GM23248 (cell line): ENCODE measurements at regions not wholly inside any gene's neighbourhood (a gene's known extent, or its start where the extent isn't known, plus 50 kb on each side); places are given as distances from the start of the nearest gene placed in this dataset.

ENCODE experiments used
- DNase-seq: peaks from one replicate; pipeline ENCODE4 v3.0.0-alpha.2; 2015
- H2AFZ ChIP-seq: fragments of 200-600 bp; sonication (generic); 2 replicates; pipeline ENCODE4 v1.6.1; 2016; ENCODE audit warnings: antibody characterized with exemption
- H3F3A ChIP-seq: fragments of 200-600 bp; sonication (generic); 2 replicates; pipeline ENCODE4 v1.6.1; 2016; ENCODE audit warnings: mild to moderate bottlenecking, antibody characterized with exemption, mixed run types; ENCODE audit not compliant: insufficient read depth
- H3K27ac ChIP-seq: fragments of 200-600 bp; sonication (generic); 2 replicates; pipeline ENCODE4 v1.5.1; 2016; ENCODE audit warnings: mild to moderate bottlenecking
- H3K27me3 ChIP-seq: fragments of 200-600 bp; sonication (generic); replicated peaks from 2 replicates; pipeline ENCODE4 v1.6.1; 2016; ENCODE audit warnings: mild to moderate bottlenecking; ENCODE audit not compliant: insufficient read depth
- H3K36me3 ChIP-seq: fragments of 200-600 bp; sonication (generic); 2 replicates; pipeline ENCODE4 v1.6.1; 2016; ENCODE audit warnings: low read depth, mild to moderate bottlenecking
- H3K4me1 ChIP-seq: fragments of 200-600 bp; sonication (generic); 2 replicates; pipeline ENCODE4 v1.6.1; 2016; ENCODE audit warnings: mild to moderate bottlenecking; ENCODE audit not compliant: insufficient read depth
- H3K4me2 ChIP-seq: fragments of 200-600 bp; sonication (generic); one replicate; pipeline ENCODE4 v1.6.1; 2016; ENCODE audit warnings: mild to moderate bottlenecking; ENCODE audit not compliant: unreplicated experiment
- H3K4me3 ChIP-seq: fragments of 200-600 bp; sonication (generic); 2 replicates; pipeline ENCODE4 v1.5.1; 2016; ENCODE audit warnings: mild to moderate bottlenecking
- H3K79me2 ChIP-seq: fragments of 200-600 bp; sonication (generic); 2 replicates; pipeline ENCODE4 v1.6.1; 2016; ENCODE audit warnings: mild to moderate bottlenecking; ENCODE audit not compliant: insufficient read depth
- H3K9ac ChIP-seq: fragments of 200-600 bp; sonication (generic); 2 replicates; pipeline ENCODE4 v1.6.1; 2016; ENCODE audit warnings: mild to moderate bottlenecking
- H3K9me2 ChIP-seq: fragments of 200-600 bp; sonication (generic); 2 replicates; pipeline ENCODE4 v1.6.1; 2016; ENCODE audit warnings: mixed run types, mild to moderate bottlenecking, moderate library complexity; ENCODE audit not compliant: insufficient read depth
- H3K9me3 ChIP-seq: fragments of 200-600 bp; sonication (generic); one replicate; pipeline ENCODE4 v1.6.1; 2017; ENCODE audit warnings: low read depth
- H4K20me1 ChIP-seq: fragments of 200-600 bp; sonication (generic); 2 replicates; pipeline ENCODE4 v1.6.0; 2016; ENCODE audit not compliant: insufficient read depth
- EZH2 ChIP-seq: fragments of 200-600 bp; sonication (generic); IDR thresholded peaks from 2 replicates; pipeline ENCODE4 v1.6.1; 2018; ENCODE audit warnings: antibody characterized with exemption, mild to moderate bottlenecking; ENCODE audit not compliant: insufficient read depth, poor library complexity, severe bottlenecking
- EZH2phosphoT487 ChIP-seq: fragments of 200-600 bp; sonication (generic); IDR thresholded peaks from 2 replicates; pipeline ENCODE4 v1.6.1; 2018; ENCODE audit warnings: antibody characterized with exemption, moderate library complexity, mild to moderate bottlenecking, low read depth; ENCODE audit not compliant: insufficient read depth
- WGBS, 2 experiments: methylation state at CpG; one replicate each; pipeline ENCODE4 v1.1.6; 2015 to 2017; ENCODE audit warnings: low lambda C conversion rate in 2 of 2, low coverage in 1 of 2; ENCODE audit errors: missing lambda C conversion rate in 2 of 2; 5-methylcytosine and 5-hydroxymethylcytosine counted together
- in situ Hi-C: fragments of 300-500 bp; cut with MboI; formaldehyde crosslinking; loops from 2 replicates; pipeline ENCODE4 v1.15.0; 2020

DNA sequence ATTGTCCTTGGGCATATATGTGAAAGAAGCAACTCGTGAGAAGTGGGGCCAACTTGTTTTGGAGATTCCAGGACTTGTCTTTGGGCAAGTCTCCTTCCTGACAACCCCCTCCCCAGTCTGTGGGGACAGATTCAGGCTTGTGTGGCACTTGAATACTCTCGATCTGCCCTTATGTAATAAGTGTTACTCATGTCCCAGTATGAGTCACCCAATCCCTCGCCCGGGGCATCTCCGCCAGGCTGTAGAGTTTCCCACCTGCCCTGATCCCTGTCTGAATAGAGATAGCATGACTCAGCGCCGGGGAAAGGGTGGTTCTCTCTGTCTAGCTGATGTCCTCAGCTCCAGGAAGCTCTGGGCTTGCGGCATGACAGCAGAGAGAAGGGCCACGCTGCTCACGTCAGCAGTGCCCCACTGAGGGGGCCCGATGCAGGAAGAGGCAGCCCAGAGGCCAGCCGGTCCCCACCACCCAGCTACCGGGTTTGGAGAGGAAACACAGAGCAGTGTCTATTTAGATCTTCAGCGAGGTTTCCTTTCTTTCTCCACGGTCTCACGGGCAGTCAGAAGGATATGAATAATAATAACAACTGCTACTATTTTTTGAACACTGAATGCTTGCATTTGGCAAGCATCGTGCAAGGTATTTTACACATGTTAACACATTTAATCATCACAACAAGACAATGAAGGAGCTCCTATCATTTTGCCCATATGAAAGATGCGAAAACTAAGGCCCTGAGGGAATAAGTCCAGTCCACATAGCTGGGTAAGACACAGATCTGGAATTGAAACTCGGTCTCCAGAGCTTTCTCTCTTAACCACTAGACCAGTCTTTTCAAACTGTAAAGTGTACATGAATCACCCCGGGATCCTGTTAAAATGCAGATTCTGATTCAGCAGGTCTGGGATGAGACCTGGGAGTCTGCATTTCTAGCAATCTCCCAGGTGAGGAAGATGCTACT, 426.7 kb upstream of the MAF start:
- Histone ChIP-seq H3K27ac (peak overlapping the region; percentile 1; the same call in 1 of the 2 replicates), H3K9me2 (no peaks in the 10 kb centered on the region; the same call in 1 of the 2 replicates), H3K36me3 (no peaks in the 10 kb centered on the region), H3K9me3 (no peaks in the 10 kb centered on the region), H3K9ac (no peak overlapping the region), H3K27me3 (no peaks in the 10 kb centered on the region), H3K79me2 (no peaks in the 10 kb centered on the region), H2AFZ (peak overlapping the region; percentile 53), H3K4me2 (no peak overlapping the region), H3F3A (peaks cover 16% of the 10 kb centered on the region; the same call in 1 of the 2 replicates), H3K4me3 (no peak overlapping the region), H3K4me1 (peaks cover 16% of the 10 kb centered on the region), H4K20me1 (no peaks in the 10 kb centered on the region)
- DNase-seq, result peak; percentile 88
- in situ Hi-C loops, result no loop called here
- TF ChIP-seq EZH2 (no peak), EZH2phosphoT487 (no peak)
- 50 to 56% methylated on average over 20 of the region's 20 CpGs for WGBS, 2 experiments

DNA sequence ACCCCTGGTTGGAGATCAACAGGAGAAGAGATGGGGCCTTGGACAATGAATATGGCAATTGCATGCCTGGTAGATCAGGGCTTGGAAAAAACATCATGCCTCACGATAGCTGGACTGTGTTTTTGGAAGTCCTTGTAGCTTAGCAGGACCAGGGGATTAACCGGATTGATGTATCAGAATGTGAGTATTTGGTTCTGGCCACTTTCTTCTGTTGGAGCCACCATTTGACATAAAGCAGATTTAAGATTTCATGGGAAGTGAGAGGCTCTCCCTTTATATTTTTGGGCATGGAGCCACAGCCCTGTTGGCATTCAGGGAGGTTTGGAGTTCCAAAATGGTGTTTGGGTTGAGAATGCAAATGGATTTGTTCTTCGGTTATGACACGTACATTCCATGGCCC, 424.7 kb upstream of the MAF start:
- Histone ChIP-seq H2AFZ (no peak overlapping the region), H3K27ac (no peak overlapping the region), H3K27me3 (peaks cover 11% of the 10 kb centered on the region; the same call in 1 of the 2 replicates), H3K9me3 (no peaks in the 10 kb centered on the region), H3K4me2 (no peak overlapping the region), H3K36me3 (no peaks in the 10 kb centered on the region), H3K9ac (no peak overlapping the region), H3K9me2 (no peaks in the 10 kb centered on the region; the same call in 1 of the 2 replicates), H4K20me1 (no peaks in the 10 kb centered on the region), H3K4me3 (no peak overlapping the region), H3K79me2 (no peaks in the 10 kb centered on the region), H3F3A (peaks cover 16% of the 10 kb centered on the region; the same call in 1 of the 2 replicates), H3K4me1 (peaks cover 16% of the 10 kb centered on the region)
- in situ Hi-C loops, result no loop called here
- WGBS, 2 experiments, result 88 to 91% methylated on average over 4 of the region's 4 CpGs
- no peak for DNase-seq
- no peak for TF ChIP-seq EZH2phosphoT487
- TF ChIP-seq EZH2, result no peak

DNA sequence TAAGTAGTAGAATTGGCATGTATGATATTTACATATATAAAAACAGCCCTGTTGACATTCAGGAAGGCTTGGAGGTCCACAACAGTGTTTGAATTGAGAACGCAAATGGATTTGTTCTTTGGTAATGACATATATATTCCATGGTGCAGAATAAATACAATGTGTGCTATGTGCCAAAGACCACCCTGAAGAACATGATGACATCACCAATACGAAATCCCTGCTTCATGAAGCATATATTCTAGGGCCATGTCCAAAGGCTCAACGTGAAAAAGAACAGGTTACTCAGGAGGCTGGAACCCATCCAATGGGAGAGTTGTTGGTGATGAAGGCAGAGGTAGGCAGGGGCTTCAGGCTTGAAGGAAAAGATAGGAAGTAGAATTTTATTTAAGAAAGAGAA, 423.9 kb upstream of the MAF start:
- no peaks in the 10 kb centered on the region for H3K9me3 ChIP-seq
- H3K9me2 ChIP-seq, result no peaks in the 10 kb centered on the region; the same call in 1 of the 2 replicates
- H3K9ac ChIP-seq, result no peak overlapping the region
- no peak for DNase-seq
- H3K36me3 ChIP-seq, result no peaks in the 10 kb centered on the region
- H4K20me1 ChIP-seq, result no peaks in the 10 kb centered on the region
- no peak overlapping the region for H3K4me2 ChIP-seq
- peaks cover 16% of the 10 kb centered on the region for H3K4me1 ChIP-seq
- WGBS, 2 experiments, result 80 to 85% methylated on average over 3 of the region's 3 CpGs
- H3K27me3 ChIP-seq, result peaks cover 11% of the 10 kb centered on the region; the same call in 1 of the 2 replicates
- H2AFZ ChIP-seq, result no peak overlapping the region
- no peaks in the 10 kb centered on the region for H3K79me2 ChIP-seq
- TF ChIP-seq EZH2phosphoT487, result no peak
- TF ChIP-seq EZH2, result no peak
- H3F3A ChIP-seq, result peaks cover 16% of the 10 kb centered on the region; the same call in 1 of the 2 replicates
- in situ Hi-C loops, result no loop called here
- H3K27ac ChIP-seq, result no peak overlapping the region
- no peak overlapping the region for H3K4me3 ChIP-seq

DNA sequence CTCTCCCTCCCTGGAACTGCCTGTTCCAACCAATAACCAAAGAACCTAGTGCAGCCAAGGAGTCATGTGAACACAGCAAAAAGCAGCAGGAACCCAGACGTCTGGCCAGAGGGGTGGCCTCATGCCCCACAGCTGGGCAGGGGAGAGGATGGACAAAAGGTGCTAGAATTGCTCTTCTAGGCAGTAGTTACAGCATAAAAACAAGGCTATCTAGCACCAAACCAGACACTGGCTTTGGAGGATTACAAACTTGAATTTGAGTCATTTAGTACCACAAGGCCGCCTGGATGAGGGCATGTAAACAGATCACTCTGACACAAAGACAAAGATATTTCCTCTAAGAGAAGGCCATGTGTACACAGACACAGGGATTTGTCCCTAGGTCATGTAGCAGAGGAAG, 423.3 kb upstream of the MAF start:
- 42 to 45% methylated on average over 2 of the region's 2 CpGs for WGBS, 2 experiments
- H2AFZ ChIP-seq, result no peak overlapping the region; the same call in 1 of the 2 replicates
- peaks cover 16% of the 10 kb centered on the region; the same call in 1 of the 2 replicates for H3F3A ChIP-seq
- H3K27me3 ChIP-seq, result peaks cover 11% of the 10 kb centered on the region; the same call in 1 of the 2 replicates
- H3K9me3 ChIP-seq, result no peaks in the 10 kb centered on the region
- peaks cover 16% of the 10 kb centered on the region for H3K4me1 ChIP-seq
- H3K27ac ChIP-seq, result no peak overlapping the region
- H3K4me3 ChIP-seq, result no peak overlapping the region
- H3K79me2 ChIP-seq, result no peaks in the 10 kb centered on the region
- in situ Hi-C loops, result no loop called here
- no peak overlapping the region for H3K9ac ChIP-seq
- peak; percentile 43 for DNase-seq
- H4K20me1 ChIP-seq, result no peaks in the 10 kb centered on the region
- TF ChIP-seq EZH2phosphoT487, result no peak
- no peak for TF ChIP-seq EZH2
- H3K4me2 ChIP-seq, result no peak overlapping the region
- H3K36me3 ChIP-seq, result no peaks in the 10 kb centered on the region
- no peaks in the 10 kb centered on the region; the same call in 1 of the 2 replicates for H3K9me2 ChIP-seq
